ENCODE measurements at regions not wholly inside any gene's neighbourhood (a gene's known extent, or its start where the extent isn't known, plus 50 kb on each side); places are given as distances from the start of the nearest gene placed in this dataset.

DNA sequence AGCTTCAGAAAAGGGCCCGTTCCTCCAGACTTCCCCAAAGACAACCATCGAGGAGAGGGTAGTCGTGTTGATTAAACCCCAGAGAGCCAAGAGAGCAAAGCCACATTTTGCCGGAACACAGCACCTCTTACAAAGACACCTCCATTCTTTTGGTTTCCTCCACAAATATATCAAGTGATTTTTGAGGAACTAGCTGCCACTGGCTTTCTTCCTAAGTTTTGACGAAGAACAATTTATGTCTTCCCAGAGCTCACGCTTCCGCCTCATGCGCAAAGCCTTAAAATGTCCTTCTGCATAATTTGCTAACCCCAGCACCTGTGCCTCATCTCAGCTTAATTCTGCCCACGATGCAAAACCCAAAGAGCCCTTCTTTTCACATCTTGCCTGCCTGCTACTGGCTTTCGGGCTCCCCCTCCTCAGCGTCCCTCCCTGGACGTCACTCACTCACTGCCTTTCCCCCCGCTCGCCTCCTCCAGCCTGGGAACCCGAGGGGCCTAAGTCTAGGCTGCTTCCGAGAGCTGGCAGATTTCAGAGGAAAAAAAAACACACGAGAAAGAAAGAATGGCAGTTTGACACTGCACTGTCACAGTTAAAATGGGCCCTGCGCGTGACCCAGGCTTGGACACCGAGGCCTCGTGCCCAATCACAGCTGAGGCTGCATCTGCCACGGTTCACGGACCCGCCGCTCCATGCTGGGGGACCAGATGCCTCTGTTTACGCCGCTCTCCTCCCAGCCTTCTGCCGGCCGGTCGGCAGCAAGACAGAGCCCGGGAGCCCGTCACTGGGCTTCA, 77.6 kb upstream of the IFNAR2 start:
- TF ChIP-seq, protein P1, sequence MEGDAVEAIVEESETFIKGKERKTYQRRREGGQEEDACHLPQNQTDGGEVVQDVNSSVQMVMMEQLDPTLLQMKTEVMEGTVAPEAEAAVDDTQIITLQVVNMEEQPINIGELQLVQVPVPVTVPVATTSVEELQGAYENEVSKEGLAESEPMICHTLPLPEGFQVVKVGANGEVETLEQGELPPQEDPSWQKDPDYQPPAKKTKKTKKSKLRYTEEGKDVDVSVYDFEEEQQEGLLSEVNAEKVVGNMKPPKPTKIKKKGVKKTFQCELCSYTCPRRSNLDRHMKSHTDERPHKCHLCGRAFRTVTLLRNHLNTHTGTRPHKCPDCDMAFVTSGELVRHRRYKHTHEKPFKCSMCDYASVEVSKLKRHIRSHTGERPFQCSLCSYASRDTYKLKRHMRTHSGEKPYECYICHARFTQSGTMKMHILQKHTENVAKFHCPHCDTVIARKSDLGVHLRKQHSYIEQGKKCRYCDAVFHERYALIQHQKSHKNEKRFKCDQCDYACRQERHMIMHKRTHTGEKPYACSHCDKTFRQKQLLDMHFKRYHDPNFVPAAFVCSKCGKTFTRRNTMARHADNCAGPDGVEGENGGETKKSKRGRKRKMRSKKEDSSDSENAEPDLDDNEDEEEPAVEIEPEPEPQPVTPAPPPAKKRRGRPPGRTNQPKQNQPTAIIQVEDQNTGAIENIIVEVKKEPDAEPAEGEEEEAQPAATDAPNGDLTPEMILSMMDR (IDR thresholded peaks at IDR 0.05), result no peak
- TF ChIP-seq POLR2A (IDR thresholded peaks at IDR 0.05), result no peak
